G401.6 (cell line): ENCODE measurements at regions not wholly inside any gene's neighbourhood (a gene's known extent, or its start where the extent isn't known, plus 50 kb on each side); places are given as distances from the start of the nearest gene placed in this dataset.
"Not testable (repeated sequence)": the region's sequence is repeated elsewhere in the genome, so short reads cannot be mapped to it uniquely, and the experiment has no call there.

Experiments
- FAIRE-seq: peaks from 2 replicates; lab custom pipeline; 2012; peaks lifted over from hg19 to GRCh38; lab: Jason Lieb, UNC

GRCh38 chr12:19775241-19775640, 335.9 kb downstream of the AEBP2 start:
- no peak for FAIRE-seq

- FAIRE-seq, result not testable (repeated sequence)
These were observed 336.7 kb downstream of the AEBP2 start for GRCh38 chr12:19775976-19776375.

GRCh38 chr12:19778172-19778571, 338.9 kb downstream of the AEBP2 start:
- no peak for FAIRE-seq

GRCh38 chr12:19778797-19779196, 339.5 kb downstream of the AEBP2 start:
- FAIRE-seq, result no peak

GRCh38 chr12:19779395-19780056, 340.2 kb downstream of the AEBP2 start:
- FAIRE-seq, result no peak

GRCh38 chr12:19780460-19780859, 341.2 kb downstream of the AEBP2 start:
- FAIRE-seq, result no peak

GRCh38 chr12:19783547-19784444, 344.5 kb downstream of the AEBP2 start:
- FAIRE-seq, result no peak

GRCh38 chr12:19792028-19792427, 352.7 kb downstream of the AEBP2 start:
- no peak for FAIRE-seq

- no peak for FAIRE-seq
These were observed 354.8 kb downstream of the AEBP2 start for GRCh38 chr12:19794116-19794515.

- FAIRE-seq, result no peak
These were observed 359.9 kb downstream of the AEBP2 start for GRCh38 chr12:19799216-19799615.

- no peak for FAIRE-seq
These were observed 360.8 kb downstream of the AEBP2 start for GRCh38 chr12:19799895-19800602.

GRCh38 chr12:19800884-19801283, 361.6 kb downstream of the AEBP2 start:
- no peak for FAIRE-seq

- no peak for FAIRE-seq
These were observed 362.6 kb downstream of the AEBP2 start for GRCh38 chr12:19801941-19802340.

GRCh38 chr12:19802915-19803314, 363.6 kb downstream of the AEBP2 start:
- no peak for FAIRE-seq

- FAIRE-seq, result no peak
These were observed 365.4 kb downstream of the AEBP2 start for GRCh38 chr12:19804737-19805136.

GRCh38 chr12:19808371-19808770, 369.1 kb downstream of the AEBP2 start:
- FAIRE-seq, result no peak

- FAIRE-seq, result no peak
These were observed 370.9 kb downstream of the AEBP2 start for GRCh38 chr12:19810213-19810612.

- no peak for FAIRE-seq
These were observed 372.6 kb downstream of the AEBP2 start for GRCh38 chr12:19811922-19812321.

- no peak for FAIRE-seq
These were observed 379.9 kb downstream of the AEBP2 start for GRCh38 chr12:19819231-19819630.

GRCh38 chr12:19822476-19822875, 383.2 kb downstream of the AEBP2 start:
- FAIRE-seq, result no peak

- not testable (repeated sequence) for FAIRE-seq
These were observed 384.0 kb downstream of the AEBP2 start for GRCh38 chr12:19823326-19823725.

- FAIRE-seq, result no peak
These were observed 387.8 kb downstream of the AEBP2 start for GRCh38 chr12:19826980-19827550.
